Hypothalamus (tissue), 51 donors: ENCODE measurements at regions not wholly inside any gene's neighbourhood (a gene's known extent, or its start where the extent isn't known, plus 50 kb on each side); places are given as distances from the start of the nearest gene placed in this dataset.
A peak's percentile ranks its signal among the peaks of the same experiment; 100 is the strongest.
"Not testable (repeated sequence)": the region's sequence is repeated elsewhere in the genome, so short reads cannot be mapped to it uniquely, and the experiment has no call there.

Experiments used
- DNase-seq, 51 donors: peaks; one replicate each; lab custom pipeline; 2025; lab: John Stamatoyannopoulos, UW

GRCh38 chr14:35174342-35174741 lies 52.0 kb downstream of the PRORP start:
- no peak for DNase-seq

DNA sequence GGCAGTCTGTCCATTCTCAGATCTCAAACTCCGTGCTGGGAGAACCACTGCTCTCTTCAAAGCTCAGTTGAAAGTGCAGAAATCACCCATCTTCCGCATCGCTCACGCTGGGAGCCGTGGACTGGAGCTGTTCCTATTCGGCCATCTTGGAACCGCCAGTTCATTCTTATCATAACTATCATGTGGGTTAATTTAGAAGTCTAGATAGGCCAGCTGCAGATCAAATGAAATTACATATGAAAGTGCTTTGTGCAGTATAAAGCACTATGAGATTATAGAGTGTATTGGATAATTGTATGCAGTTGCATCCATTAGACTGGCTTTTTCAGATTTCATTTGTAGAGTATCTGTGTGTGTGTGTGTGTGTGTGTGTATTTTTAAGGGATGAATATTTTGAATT lies 57.8 kb downstream of the PRORP start:
- DNase-seq: no peak

GRCh38 chr14:35184891-35185290 lies 62.5 kb downstream of the PRORP start:
- DNase-seq: not testable (repeated sequence)

DNA sequence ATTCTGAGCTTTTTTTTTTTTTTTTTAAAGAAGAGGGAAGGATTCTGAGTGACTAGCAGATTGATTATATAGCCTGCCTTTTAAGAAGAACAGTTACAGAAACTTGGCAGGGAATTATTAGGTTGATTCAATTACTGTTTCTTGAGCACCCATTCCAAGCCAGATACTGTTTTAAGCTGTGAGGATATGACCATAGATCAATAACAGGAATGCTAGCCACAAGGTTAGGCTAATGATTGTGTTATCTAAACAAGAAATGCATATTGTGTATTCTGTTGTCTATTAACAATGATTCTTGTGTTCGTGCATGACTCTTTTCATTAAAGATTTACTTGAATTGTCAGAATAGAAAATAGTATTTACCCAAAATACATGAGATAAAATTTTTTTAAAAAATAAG lies 67.1 kb downstream of the PRORP start:
- DNase-seq: no peak

DNA sequence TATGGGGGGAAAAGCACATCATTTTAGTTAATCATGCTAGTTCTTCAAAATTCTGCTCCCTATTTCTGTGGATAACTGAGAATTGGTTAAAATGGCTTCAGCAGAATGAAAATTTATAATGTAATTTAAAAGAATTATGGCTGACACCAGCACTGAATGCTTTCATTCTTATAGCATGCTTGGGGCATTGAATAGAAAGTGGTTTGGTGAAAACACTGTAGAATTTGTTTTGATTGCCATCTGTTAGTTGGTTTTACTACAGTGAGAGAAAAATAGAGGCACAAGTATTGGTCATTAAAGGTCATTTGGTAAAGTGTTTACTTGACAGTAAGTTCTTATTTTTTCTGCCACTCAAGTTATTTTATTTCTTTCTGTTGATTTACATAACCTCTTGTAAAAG lies 70.8 kb downstream of the PRORP start:
- no peak for DNase-seq

GRCh38 chr14:35194183-35194582 lies 71.8 kb downstream of the PRORP start:
- not testable (repeated sequence) for DNase-seq

DNA sequence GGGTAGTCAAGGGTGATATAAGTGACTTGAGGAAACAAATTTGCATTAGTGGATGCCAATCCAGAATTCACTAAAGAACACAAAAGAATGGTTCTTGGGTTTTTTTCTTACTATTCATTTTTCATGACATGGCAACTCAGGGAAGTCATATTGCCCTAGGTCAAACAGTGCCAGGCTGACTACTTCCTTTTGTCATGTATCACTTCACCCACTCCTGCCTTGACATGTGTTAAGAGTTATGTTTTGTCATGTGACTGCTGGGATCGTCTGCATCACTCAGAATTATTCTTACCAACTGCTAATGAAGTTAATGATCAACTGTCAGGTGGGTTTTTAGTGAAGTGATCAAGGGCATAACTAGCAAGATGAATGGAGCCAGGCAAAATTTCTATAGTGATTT lies 74.2 kb downstream of the PRORP start:
- DNase-seq: no peak

- DNase-seq: no peak
Observed at GRCh38 chr14:35197015-35197414, 74.7 kb downstream of the PRORP start.

DNA sequence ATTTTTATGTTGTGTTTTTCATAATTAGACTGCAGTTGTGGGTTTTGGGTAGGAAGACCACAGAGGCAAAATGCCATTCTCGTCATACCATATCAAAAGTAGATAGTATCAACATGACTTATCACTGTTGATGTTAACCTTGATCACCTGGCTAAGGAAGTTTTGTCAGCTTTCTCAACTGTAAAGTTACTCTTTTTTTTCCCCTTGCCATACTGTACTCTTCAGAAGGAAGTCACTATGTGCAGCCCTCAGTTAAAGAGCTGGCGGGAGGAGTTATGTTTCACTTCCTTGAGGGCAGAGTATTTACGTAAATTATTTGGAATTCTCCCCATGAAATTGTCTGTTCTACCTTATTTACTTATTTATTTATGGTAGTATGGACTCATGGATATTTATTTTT lies 78.7 kb downstream of the PRORP start:
- no peak for DNase-seq

GRCh38 chr14:35202195-35202594 lies 79.8 kb downstream of the PRORP start:
- no peak for DNase-seq

DNA sequence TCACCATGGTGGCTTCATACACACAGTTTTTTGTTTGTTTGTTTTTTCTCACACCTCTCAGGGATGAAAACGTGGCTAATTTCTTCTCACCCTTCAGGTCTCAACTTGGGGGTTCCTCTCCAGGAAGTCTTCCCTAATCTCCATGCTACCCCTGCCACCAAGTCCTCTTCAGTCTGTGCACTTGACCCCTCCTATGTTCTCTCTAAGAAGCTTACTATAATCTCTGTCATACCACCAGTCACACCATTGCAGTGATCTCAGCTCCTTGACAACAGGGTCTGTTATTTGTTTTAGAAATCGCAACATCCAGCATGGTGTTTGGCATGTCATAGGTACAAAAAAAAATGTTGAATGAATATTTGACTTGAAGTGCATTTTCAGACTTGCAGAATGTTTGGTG lies 83.4 kb downstream of the PRORP start:
- DNase-seq: no peak

DNA sequence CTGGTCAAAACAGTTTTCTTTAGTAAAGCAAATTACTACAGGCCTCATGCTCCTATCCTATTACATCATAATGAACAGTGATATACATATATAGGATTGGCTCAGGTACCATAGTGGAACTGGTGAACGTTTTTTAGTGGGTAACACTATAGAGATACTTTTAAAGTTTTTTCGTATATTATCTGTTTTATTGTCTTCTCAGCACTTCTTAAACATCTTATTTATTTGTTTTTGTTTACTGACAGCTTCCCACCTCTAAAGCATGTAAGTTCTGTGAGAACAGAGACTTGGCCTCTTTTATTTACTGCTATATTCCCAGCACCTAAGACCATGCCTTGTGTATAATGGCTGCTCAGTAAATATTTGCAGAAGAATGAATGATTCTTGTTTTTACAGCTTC lies 81.1 kb upstream of the PSMA6 start:
- DNase-seq: no peak

DNA sequence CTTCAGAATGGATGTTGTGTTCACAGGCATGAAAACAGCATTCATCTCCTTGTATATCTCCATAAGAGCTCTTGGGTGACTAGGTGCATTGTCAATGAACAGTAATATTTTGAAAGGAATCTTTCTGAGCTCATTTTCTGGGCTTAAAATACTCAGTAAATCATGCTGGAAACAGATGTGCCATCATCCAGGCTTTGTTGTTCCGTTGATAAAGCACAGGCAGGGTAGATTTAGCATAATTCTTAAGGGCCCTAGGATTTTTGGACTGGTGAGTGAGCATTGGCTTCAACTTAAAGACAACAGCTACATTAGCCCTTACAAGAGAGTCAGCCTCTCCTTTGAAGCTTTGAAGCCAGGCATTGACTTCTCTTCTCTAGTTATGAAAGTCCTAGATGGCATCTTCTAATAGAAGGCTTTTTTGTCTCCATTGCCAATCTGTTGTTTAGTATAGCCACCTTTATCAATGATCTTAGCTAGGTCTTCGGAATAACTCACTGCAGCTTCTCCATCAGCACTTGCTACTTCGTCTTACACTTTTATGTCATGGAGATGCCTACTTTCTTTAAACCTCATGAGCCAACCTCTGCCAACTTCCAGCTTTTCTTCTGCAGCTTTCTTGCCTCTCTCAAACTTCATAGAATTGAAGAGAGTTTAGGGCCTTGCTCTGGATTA lies 79.6 kb upstream of the PSMA6 start:
- DNase-seq: no peak

DNA sequence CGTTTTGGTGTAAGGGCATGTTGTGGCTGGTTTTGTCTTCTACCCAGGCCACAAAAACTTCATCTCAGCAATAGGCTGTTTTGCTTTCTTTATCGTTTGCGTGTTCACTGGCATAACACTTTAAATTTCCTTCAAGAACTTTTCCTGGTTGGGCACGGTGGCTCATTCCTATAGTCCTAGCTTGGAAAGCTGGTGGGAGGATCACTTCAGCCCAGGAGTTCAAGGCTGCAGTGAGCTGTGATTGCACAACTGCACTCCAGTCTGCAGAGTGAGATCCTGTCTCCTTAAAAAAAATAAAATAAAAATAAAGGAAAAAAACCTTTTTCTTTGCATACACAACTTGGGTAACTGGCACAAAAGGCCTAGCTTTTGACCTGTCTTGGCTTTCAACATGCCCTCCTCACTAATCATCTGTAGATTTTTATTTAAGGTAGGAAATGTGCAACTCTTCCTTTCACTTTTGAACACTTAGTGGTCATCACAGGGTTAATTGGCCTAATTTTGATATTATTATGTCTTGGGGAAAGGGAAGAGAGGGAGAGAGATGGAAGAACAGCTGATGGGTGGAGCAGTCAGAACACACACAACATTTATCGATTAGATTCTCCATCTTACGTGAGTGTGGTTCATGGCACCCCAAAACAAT lies 78.9 kb upstream of the PSMA6 start:
- DNase-seq: no peak

DNA sequence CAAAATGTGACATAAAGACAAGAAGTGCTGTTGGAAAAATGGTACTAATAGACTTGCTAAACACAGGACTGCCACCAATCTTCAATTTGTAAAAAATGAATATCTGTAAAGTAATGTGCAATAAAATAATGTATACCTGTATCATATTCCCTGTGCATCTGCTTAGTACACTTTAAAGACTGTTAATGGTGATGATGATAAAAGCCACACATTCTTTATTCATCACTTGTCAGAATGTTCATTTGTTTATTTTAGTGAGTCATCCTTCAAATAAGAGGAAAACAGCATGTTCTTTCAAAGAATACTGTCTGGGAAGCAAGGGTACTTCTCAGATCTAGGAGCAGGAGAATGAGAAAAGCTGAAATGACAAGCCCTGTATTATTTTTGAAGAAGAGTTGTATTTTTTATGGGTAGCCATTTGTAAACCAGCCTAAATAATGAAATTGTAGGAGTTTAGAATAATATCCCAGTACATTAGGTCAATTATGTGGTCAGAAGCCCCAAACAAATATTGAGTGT lies 78.3 kb upstream of the PSMA6 start:
- no peak for DNase-seq

DNA sequence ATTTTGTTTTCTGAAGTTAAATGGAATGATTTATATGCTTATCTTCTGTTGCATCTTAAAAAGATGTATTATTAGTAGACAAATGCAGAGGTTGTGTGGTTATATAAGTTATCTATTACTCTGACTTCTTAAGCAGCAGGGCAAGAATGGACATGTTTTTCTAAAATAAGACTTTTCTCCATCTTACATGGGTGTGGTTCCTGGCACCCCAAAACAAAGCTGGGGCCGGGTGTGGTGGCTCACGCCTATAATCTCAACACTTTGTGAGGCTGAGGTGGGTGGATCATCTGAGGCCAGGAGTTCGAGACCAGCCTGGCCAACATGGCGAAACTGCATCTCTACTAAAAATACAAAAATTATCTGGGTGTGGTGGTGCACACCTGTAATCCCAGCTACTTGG lies 77.8 kb upstream of the PSMA6 start:
- not testable (repeated sequence) for DNase-seq

- peak in 1 of 51 donors; percentile 36 for DNase-seq
Observed at GRCh38 chr14:35215110-35215813, 76.9 kb upstream of the PSMA6 start.

GRCh38 chr14:35218176-35218575 lies 74.0 kb upstream of the PSMA6 start:
- not testable (repeated sequence) for DNase-seq

- no peak for DNase-seq
Observed at GRCh38 chr14:35218963-35219362, 73.2 kb upstream of the PSMA6 start.

DNA sequence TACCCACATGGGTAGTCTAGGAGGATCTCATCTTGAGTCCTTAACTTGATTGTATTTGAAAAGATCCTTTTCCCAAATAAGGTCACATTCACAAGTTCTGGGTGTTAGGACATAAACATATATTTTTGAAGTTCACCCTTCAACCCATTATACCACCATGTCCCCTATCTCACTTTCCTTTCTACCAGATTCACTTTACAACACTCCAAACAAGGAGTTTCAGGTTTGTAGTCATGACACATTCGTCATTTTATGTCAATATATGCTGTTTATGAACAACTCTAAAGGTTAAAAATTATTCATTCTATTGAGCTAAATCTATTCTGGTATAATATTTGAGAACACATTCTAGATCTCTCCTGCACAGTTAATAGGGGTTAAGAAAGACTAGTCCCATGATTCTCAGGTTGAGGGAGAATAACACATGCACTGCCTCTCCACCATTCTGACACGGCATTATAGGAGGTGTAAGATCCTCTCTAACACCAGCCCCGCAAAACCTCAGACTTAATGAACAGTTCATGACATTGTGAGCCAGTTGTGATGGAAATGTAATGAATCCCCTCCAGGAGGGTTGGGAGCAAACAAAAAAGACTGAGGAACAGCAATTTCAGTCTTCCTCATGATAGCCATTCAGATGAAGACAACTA lies 72.0 kb upstream of the PSMA6 start:
- DNase-seq: no peak

DNA sequence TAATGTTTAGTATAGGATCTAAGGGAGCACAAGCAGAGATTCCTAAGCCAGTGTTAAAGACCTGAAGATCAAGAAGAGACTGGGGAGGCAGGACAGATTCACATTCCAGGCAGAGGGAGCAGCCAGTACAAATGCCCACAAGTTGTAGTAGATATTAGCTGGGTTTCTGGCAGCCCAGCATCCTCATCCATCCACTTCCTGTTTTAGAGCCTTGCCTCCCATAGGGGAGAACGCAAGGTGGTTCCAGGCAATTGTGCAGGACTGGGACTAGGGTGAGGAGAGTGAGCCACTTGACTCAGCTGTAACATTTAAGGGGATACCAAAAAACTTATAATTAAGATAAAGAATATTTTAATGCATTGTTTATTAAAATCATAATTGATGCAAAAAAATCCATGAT lies 71.3 kb upstream of the PSMA6 start:
- DNase-seq: no peak
